ENCODE measurements at regions not wholly inside any gene's neighbourhood (a gene's known extent, or its start where the extent isn't known, plus 50 kb on each side); places are given as distances from the start of the nearest gene placed in this dataset.
A peak's percentile ranks its signal among the peaks of the same experiment; 100 is the strongest.
"Not testable (repeated sequence)": the region's sequence is repeated elsewhere in the genome, so short reads cannot be mapped to it uniquely, and the experiment has no call there.

DNA sequence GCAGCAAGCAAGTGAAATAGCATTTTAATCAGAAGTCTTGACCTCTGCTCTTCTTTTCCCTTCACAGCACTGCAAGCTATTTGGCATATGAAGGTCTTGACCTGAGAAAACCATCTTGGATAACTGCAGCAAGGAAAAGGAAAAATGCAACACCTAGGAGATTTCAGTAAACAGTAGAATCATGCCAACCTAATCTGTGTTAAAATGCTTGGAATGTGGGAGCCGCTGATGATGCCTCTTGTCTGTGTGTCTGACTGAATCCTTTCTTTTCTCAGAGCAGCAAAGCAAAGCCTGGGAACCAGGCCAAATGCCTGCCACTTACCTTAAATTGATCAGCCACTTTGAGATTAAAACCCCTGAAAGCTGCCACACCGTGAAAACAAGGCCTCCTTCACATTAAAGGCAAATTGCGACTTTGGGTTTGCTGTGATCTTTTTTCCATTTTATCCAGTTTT lies 80.4 kb upstream of the CDK6 start:
- peak; percentile 66 for DNase-seq (ENCODE audit: low read depth)

DNA sequence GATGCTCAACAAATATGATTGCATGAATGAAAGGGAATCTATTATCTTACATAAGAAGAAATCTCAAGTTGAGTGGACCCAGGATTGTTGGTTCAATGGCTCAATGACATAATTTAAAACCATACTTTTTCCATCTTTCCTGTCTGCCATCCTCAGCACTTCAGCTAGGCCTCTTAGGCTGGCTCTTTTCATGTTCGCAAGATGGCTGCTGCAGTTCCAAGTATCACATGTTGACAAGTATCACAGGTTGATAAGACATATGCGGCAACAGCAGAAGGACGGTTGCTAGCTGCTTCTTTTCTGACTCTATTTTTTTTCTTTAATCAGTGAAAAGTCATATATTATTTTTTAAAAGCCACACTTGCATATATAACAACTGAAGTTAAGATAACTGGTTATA lies 79.0 kb upstream of the CDK6 start:
- DNase-seq (ENCODE audit: low read depth) = no peak

DNA sequence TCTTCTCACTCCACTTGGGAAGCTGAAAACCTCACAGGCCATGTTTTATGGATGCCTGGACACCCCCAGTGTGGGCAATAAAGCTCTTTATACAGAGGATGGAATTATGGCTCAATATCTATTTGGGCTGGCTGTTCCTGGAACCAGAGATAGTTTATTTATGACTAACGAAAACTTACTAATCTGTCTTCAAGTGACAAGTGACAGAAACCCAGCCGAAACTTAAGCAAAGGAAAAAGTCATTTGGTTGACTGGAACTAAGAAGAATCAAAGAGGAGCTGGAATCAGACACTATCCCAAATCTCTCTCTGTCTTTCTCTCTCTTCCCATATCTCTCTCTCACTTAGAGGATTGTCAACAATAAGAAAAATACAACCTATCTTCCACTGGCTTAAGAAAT lies 78.3 kb upstream of the CDK6 start:
- no peak for DNase-seq (ENCODE audit: low read depth)

DNA sequence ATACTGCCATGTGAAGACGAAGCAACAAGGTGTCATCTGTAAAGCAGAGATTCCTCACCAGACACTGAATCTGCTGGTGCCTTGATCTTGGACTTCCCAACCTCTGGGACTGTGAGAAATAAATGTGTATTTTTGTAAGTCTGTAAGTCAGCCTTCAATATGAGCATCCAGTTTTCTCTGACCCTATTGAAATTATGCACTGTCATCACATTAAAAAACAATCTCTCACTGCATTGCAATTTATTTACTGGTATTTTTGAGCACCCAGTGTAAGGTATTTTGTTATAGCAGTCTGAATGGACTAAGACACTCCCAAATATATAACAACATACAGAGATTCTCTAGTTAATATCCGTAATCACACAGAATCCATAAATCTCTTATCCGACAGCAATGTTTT lies 77.5 kb upstream of the CDK6 start:
- no peak for DNase-seq (ENCODE audit: low read depth)

DNA sequence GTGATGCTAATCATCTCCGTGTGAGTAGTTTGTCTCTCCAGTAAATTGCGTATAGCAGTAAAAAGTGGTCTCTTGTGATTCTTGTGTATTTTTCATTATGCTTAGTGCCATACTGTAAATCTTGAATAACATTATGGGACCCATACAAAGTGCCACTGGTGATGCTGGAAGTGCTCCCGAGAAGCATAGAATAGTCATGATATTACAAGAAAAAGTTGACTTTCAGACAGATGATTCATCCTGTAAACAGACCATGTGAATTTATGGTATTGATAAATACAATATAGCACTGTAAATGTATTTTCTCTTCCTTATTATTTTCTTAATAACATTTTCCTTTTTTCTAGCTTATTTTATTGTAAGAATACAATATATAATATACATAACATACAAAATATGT lies 74.6 kb upstream of the CDK6 start:
- DNase-seq (ENCODE audit: low read depth) = no peak

DNA sequence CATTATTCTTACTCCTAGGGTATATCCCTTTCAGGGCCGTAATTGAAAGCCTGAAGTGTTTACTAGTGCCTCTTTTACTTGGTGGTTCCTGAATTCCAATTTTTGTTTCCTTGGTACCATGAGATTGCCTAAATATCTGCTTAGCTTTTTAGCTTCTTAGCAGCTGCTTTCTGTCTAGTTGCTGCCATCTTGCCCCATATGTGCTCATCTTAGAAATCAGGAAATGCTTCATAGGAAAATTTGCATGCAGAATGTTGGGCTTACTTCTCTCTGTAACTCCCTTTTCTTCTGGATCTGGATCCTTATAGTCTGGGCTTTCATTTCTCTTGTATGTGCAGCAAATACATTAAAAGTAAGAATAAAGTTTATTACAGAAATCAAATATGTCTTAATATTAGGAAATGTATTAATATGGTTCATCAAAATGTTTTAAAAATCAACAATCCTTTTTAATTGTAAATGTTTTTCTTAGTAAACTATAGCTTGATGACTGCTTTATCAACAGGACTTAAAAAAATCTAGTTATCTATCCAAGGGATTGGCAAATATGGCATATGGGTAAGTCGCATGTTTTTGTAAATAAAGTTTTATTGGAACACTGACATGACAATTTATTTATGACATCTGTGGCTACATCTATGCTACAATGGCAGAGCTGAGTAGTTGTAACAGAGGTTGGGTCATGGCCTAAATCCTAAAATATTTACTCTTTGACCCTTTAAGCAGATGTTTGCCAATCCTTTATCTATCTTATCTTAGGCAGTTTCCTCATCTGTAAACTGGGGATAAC lies 73.5 kb upstream of the CDK6 start:
- DNase-seq (ENCODE audit: low read depth) = no peak

DNA sequence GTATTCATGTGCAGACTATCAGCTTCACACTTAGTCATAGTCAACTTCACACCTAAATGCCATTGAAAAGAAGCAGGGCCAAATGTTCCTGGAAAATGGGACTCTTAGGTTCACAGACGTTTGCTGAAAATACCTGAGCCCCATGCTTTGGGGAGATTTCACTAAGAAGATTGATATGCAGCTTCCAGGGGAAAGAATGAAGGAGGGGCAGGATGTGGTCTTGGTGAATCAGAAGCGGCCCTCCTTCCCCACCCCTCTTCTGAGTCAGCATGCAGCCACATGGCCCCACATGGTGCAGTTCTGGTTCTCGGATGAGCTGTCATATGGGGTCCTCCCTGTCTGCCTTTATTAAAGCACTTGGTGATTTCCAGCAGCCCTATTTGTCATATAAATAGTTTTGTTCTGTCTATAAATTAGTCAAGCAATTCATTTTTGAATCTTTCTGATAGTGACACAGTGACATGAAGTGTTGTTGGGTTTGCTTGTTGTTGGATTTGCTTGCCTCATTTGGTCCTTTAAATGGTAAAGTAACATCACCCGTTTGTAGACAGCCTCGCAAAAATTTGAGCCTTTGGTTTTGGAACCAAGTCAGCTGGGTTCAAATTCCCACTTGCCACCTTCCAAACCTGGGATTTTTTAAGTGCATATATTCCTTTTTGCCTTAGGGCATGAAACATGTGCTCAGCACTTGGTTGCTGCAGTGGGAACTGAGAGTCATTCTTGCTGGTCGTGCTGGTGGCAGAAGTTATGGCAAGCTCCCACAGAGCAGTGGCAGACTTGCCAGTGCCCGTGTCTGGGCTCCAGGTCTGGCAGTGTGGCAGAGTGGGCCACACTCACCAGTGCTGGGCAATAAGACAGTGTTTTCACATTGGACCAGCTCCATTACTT lies 68.1 kb upstream of the CDK6 start:
- DNase-seq (ENCODE audit: low read depth) = peak; percentile 99

DNA sequence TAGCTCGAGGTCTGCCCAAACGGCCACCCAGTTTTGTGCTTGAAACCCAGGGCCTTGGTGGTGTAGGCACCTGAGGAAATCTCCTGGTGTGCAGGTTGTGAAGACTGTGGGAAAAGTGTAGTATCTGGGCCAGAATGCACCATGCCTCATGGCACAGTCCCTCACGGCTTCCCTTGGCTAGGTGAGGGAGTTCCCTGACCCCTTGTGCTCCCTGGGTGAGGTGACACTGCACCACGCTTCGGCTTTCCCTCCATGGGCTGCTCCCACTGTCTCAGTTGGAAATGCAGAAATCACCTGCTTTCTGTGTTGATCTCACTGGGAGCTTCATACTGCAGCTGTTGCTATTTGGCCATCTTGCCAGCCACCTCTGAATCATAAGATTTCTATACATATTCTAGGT lies 62.4 kb upstream of the CDK6 start:
- peak; percentile 36 for DNase-seq (ENCODE audit: low read depth)

DNA sequence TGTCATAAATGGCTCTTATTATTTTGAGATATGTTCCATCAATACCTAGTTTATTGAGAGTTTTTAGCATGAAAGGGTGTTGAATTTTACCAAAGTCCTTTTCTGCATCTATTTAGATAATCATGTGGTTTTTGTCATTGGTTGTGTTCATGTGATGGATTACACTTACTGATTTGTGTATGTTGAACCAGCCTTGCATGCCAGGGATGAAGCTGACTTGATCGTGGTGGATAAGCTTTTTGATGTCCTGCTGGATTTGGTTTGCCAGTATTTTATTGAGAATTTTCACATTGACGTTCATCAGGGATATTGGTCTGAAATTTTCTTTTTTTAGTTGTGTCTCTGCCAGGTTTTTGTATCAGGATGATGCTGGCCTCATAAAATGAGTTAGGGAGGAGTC lies 58.5 kb upstream of the CDK6 start:
- DNase-seq (ENCODE audit: low read depth) = not testable (repeated sequence)

DNA sequence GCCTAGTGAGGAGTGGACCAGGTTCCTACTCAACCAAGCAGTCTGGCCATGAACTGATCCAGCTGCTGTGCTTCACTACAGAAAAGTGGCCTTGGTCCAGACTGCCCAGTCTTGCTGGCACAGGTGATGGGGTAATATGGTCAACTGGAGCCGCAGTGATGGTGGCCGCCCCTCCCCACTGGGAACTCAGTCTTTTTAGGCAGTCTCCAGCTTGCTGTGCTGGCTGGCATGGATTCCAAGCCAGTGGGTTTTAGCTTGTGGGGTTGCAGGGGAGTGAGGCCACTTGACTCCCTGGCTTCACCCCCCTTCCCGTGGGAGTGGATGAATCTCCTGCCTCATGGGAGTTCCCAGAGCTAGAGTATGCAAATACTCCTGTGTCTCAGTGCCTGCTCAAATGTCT lies 52.7 kb upstream of the CDK6 start:
- DNase-seq (ENCODE audit: low read depth) = no peak

Measured in LHCN-M2 (cell line).